ENCODE measurements at regions not wholly inside any gene's neighbourhood (a gene's known extent, or its start where the extent isn't known, plus 50 kb on each side); places are given as distances from the start of the nearest gene placed in this dataset.

DNA sequence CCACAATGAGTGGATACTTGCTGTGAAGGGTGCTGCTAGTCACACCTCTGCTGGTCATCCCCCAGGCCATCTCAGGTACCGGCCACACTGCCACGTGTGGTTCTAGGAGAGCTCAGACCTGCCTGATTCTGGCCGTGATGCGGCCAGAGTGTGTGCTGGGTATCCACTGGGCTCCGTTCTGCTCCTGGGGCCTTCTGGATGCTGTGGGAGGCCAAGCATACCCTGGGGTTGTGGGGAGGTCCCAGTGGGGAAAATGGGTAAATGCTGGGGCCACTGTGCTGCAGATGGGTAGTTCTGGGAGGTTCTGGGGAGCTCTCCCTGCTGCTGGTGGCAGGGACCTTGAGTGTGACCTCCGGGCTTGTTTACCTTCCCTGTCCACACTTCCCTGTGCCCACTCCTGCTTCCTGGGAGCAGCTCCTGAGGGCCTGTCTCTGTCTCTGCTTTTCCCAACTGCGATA lies 318.4 kb downstream of the GLRX3 start:
- TF ChIP-seq, protein P1, sequence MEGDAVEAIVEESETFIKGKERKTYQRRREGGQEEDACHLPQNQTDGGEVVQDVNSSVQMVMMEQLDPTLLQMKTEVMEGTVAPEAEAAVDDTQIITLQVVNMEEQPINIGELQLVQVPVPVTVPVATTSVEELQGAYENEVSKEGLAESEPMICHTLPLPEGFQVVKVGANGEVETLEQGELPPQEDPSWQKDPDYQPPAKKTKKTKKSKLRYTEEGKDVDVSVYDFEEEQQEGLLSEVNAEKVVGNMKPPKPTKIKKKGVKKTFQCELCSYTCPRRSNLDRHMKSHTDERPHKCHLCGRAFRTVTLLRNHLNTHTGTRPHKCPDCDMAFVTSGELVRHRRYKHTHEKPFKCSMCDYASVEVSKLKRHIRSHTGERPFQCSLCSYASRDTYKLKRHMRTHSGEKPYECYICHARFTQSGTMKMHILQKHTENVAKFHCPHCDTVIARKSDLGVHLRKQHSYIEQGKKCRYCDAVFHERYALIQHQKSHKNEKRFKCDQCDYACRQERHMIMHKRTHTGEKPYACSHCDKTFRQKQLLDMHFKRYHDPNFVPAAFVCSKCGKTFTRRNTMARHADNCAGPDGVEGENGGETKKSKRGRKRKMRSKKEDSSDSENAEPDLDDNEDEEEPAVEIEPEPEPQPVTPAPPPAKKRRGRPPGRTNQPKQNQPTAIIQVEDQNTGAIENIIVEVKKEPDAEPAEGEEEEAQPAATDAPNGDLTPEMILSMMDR (conservative IDR thresholded peaks at IDR 0.05; ENCODE audit: low read depth in 2 of 2), result no peak
- no peak for TF ChIP-seq EZH2phosphoT487 (IDR thresholded peaks at IDR 0.05; ENCODE audit: unreplicated experiment)
- TF ChIP-seq CREB1 (CRISPR knock-in tag; IDR thresholded peaks at IDR 0.05; ENCODE audit: low read depth), result no peak
- TF ChIP-seq POLR2AphosphoS5 (IDR thresholded peaks at IDR 0.05; ENCODE audit: low read depth), result no peak
- TF ChIP-seq, protein P2, sequence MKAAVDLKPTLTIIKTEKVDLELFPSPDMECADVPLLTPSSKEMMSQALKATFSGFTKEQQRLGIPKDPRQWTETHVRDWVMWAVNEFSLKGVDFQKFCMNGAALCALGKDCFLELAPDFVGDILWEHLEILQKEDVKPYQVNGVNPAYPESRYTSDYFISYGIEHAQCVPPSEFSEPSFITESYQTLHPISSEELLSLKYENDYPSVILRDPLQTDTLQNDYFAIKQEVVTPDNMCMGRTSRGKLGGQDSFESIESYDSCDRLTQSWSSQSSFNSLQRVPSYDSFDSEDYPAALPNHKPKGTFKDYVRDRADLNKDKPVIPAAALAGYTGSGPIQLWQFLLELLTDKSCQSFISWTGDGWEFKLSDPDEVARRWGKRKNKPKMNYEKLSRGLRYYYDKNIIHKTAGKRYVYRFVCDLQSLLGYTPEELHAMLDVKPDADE (IDR thresholded peaks at IDR 0.05), result no peak
- TF ChIP-seq, protein P3, sequence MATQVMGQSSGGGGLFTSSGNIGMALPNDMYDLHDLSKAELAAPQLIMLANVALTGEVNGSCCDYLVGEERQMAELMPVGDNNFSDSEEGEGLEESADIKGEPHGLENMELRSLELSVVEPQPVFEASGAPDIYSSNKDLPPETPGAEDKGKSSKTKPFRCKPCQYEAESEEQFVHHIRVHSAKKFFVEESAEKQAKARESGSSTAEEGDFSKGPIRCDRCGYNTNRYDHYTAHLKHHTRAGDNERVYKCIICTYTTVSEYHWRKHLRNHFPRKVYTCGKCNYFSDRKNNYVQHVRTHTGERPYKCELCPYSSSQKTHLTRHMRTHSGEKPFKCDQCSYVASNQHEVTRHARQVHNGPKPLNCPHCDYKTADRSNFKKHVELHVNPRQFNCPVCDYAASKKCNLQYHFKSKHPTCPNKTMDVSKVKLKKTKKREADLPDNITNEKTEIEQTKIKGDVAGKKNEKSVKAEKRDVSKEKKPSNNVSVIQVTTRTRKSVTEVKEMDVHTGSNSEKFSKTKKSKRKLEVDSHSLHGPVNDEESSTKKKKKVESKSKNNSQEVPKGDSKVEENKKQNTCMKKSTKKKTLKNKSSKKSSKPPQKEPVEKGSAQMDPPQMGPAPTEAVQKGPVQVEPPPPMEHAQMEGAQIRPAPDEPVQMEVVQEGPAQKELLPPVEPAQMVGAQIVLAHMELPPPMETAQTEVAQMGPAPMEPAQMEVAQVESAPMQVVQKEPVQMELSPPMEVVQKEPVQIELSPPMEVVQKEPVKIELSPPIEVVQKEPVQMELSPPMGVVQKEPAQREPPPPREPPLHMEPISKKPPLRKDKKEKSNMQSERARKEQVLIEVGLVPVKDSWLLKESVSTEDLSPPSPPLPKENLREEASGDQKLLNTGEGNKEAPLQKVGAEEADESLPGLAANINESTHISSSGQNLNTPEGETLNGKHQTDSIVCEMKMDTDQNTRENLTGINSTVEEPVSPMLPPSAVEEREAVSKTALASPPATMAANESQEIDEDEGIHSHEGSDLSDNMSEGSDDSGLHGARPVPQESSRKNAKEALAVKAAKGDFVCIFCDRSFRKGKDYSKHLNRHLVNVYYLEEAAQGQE (IDR thresholded peaks at IDR 0.05; ENCODE audit: unreplicated experiment), result no peak
- no peak for TF ChIP-seq JUNB (IDR thresholded peaks at IDR 0.05; ENCODE audit: unreplicated experiment)
- no peak for TF ChIP-seq EZH2 (IDR thresholded peaks at IDR 0.05; ENCODE audit: low read depth, unreplicated experiment)
- no peak for TF ChIP-seq STAT1 (IDR thresholded peaks at IDR 0.05; ENCODE audit: unreplicated experiment)
- TF ChIP-seq ZNF331 (CRISPR knock-in tag; IDR thresholded peaks at IDR 0.05; ENCODE audit: low read depth), result no peak

Measured in GM23338 (cell line).